HG02852 (cell line): ENCODE measurements at regions not wholly inside any gene's neighbourhood (a gene's known extent, or its start where the extent isn't known, plus 50 kb on each side); places are given as distances from the start of the nearest gene placed in this dataset.

Source experiments
- ATAC-seq: cut with Tn5 transposase; IDR thresholded peaks from one replicate; pipeline ENCODE4 v1.9.1; 2021; ENCODE audit warnings: mild to moderate bottlenecking, moderate library complexity; ENCODE audit not compliant: unreplicated experiment

DNA sequence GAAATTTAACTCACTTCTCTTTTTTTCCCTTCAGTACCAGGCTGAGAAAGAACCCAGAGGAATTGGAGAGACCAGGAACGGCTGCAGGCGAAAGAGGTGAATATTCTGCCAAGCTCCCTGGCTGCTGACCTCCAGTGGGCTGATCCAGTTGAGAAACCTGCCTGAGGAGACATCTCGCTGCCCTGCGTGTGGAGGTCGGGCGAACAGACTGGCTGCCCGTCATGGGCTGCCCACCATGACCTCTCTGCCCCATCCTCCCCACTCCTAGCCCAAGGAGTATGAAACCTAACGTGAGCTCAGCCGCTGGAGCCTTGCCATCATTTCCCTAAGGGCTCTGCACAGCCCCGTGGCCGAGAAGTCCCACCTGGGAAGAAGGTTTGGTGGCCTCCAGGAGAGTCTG lies 148.8 kb upstream of the SALL3 start:
- no peak for ATAC-seq

DNA sequence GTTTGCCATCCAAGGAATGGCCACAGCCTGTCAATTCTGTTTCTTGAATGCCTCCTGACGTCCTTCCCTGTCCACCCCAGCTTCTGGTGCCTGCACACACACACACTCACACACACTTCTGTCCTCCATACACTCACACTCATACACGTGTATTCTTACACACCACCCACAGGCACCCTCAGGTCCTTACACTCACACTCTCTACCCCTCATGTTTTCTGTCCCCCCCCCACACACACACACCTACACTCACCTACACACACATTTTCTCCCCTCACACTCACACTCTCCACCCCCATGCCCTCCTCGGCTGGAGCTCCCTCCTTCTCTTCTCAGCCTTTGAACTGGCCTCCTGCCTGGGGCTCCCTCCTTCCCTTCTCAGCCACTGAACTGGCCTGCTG lies 148.0 kb upstream of the SALL3 start:
- ATAC-seq = no peak

DNA sequence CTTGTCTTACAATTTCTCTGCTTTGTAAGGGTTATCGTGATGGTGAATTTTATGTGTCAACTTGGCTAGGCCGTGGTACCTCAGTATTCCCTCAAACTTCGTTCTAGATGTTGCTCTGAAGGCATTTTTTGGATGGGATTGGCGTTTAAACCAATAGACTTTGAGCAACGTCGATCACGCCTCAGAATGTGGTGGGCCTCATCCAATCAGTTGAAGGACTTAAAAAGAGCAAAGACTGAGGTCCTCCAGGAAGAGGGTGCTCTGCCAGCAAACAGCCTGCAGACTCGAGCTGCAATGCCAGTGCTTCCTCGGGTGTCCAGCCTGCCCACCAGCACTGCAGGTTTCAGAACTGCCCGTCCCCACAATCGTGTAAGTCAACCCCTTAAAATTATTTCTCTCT lies 145.8 kb upstream of the SALL3 start:
- ATAC-seq = no peak

DNA sequence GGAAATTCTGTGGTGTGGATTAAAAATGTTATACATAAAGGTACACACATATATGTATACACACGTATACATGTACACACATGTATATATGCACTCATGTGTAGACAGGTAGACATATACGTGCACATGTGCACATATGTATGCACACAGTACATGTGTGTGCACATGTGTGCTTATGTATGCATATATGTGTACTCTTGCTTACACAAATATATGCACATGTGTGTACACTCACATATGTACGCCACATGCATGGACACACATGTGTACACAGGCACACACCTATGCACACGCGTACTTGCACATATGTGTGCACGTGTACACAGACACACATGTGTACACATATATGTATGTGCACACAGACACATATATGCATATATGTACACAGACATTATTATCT lies 142.8 kb upstream of the SALL3 start:
- no peak for ATAC-seq

DNA sequence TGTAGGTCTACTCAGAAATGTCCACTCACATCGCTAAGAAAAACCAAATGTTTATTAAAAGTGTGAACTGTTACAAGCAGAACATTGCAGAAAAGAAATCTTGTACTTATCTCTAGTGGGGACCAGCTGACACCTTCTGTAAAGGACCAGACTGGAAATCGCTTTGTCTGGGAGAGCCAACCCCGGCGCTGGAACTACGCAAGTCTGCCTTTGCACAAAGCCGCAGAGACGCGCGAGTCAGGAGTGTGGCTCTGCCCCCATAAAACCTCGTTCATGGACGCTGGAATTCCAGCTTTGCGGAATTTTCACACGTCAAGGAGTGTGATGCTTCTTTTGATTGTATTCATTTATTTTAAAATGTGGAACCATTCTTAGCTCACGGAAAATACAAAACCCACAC lies 141.9 kb upstream of the SALL3 start:
- ATAC-seq = no peak

DNA sequence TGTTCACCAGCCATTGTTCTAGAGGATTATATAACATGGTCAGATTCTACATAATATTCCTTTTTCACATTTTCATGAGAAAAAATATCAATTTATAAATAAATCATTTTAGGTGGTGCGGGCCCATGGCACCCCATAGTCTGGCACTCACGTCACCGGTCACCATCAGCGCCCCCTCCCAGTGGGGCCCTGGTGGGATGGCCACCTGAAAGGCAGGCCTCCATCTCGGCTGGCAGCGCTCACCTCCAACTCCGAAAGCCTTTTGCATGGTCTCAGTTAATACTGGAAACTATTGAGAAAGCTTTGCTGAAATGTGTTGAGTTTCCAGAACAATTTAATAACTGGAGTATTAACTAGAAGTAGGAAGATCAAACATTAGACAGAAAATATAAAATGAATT lies 141.4 kb upstream of the SALL3 start:
- no peak for ATAC-seq

DNA sequence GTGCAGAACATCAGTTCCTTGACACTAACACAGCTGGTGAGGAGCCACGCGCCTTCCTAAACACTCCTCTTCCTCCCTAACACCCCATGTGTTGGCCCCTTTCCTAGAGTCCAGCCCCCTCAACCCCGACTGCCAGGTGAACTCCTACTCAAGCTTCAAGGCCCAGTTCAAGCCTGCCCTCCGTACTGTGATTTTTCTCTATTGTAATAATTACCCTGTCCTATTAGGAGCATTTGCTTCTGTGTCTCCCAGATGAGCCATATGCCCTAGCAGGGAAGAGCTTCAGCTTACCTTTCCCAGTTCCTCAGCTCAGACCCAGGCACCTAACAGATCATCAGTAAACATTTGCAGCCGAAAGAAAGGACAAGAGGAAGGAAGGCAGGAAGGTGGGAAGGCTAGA lies 130.6 kb upstream of the SALL3 start:
- no peak for ATAC-seq

DNA sequence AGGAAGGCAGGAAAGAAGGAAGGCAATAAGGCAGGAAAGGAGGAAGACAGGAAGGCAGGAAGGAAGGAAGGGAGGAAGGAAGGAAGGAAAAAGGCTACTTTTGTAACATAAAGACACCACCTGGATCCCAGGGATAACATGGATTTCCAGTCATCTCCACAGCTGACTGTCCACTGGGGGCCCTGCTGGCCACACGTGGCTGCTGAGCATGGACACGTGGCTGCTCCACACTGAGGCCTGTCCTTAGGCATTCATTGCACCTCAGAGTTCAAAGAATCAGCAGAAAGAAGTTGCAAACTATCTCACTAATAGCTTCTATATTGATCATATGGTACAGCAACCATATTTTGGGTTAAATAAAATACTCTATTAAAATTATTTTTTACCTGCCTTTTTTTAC lies 130.2 kb upstream of the SALL3 start:
- no peak for ATAC-seq

DNA sequence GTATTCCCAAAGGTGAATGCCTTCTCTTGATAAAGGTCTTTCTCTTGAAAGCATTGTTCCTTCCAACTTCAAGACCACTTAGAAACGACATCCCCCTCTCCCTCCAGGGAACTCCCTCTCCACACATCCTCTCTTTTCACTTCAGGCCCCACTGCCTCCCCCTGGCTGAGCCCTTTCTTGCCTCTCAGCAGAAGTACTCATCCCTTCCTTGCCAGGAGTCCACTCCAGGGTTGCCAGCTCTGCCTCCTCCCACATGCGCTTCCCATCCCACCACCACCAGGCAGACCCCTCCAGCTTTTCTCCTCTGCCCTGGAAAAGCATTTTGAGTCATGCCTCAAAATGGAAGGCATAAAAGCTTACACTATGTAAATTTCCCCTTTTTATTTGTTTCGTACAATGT lies 126.3 kb upstream of the SALL3 start:
- ATAC-seq = no peak

DNA sequence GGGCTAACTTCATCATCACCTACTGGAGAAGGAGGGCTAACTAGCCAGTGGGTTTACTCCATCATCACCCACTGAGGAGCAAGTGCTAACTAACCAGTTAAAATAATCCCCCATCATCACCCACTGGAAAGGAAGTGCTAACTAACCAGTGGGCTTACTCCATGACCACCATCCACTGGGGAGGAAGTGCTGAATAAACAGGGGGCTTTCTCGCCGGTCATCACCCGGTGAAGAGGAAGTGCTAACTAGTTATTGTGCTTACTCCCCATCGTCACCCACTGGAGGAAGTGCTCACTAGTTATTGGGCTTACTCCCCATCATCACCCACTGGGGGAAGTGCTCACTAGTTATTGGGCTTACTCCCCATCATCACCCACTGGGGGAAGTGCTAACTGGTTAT lies 124.4 kb upstream of the SALL3 start:
- no peak for ATAC-seq

DNA sequence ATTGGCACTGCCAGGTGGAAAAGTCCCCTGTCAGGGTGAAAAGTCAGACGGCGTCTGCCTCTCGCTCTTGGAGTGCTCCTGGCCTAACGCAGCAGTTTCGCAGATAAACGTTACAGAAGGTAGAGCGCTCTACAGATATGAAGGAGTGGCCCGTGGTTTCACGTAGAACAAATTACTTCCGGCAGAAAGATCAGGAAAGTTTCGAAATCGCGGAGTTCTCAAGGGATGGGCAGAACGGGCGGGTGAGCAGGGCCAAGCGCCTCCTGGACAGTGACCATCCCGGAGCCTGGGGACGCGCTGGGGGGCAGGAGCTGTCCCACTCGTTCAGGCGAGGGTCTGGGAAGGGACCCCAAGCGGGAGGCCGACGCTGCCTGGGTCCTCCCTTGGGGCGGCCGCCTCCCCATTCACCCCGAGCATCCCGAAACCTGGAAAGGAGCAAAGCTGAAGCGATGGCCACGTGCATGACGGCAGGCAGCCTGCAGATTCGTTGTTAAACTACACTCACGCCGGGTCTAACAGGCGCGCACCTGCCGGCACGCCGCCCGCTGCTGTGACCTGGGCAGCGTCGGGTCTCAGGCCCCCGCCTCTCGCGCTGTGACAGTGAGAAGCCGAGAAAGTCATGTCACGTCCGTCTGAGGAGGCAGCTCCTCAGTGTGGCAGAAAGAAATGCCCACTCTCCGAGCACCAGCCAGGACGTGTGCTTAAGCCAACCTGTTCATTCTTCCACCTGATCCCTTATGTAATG lies 122.9 kb upstream of the SALL3 start:
- no peak for ATAC-seq

DNA sequence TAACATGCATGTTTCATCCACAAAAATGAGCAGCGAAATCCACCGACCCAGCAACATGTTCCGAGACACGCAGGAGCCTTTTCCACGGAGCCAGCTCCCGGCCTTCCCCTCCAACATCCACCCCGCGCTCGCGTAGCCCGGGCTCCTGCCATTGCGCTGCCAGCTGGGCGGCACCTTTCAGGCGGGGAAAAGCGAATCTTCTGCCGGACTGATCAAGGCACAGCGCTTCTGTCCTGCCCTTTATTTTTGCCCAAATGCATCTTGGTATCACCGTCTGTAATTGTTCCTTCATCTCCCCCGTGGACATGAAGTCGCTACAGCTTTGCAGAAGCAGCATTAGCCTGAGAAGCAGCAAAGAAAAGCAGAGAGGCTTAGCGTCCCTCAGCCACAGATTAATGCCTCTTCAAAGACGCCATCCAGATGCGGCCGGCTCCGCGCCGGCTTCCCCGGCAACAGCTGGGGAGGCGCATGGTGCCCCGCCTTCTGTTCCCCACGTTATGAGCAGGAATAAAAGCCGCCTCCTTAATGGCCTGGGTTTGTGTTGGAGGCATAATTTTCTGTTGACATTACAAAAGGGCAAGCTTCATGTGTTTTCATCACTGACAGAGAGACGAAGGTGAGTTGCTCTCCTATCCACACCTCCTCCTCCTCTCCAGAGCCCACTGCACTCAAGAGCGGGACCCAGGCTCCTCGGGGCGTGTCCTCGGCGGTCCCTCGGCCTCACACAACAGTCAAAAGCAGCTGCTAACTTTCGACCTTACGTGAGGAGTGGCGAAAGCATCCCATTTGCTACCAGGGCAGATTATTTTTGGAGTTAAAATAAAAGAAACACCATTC lies 122.1 kb upstream of the SALL3 start:
- ATAC-seq = no peak

DNA sequence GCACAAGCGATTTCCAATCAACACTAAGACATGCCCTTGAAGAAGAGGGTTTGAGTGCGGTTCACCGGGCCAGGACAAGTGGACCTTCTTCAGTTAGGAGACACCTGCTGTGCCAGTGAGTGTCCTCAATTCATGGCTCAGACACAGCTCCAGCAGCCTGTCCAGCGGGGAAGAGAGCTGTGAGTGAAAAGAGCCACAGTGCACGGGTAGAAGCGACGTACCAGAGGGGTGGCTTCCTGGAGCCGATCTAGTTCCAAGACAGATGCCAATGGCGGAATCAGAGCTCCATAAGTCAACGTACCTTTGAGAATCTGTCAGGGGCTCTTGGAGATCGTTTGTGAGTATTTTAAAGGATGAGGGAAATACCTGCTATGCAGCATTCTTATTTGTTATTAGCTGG lies 119.9 kb upstream of the SALL3 start:
- no peak for ATAC-seq

DNA sequence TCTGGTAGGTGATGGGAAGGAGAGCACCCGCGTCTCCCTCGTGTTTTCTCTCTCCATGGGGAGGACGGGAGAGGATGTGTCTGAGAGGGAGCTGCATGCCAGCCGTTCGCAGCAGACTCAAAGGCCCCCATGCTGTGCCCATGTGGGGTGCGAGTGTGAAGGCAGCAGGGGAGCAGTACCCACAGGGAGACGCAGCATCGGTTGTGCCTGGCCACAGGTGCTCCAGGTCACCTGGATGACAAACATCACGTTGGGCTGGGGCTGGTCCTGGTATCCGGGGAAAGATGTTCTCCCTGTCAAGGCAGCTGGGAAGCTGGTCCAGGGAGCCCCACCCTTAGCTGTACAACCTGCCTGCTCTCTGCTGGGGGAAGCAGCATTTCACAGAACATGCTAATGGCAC lies 119.5 kb upstream of the SALL3 start:
- no peak for ATAC-seq

DNA sequence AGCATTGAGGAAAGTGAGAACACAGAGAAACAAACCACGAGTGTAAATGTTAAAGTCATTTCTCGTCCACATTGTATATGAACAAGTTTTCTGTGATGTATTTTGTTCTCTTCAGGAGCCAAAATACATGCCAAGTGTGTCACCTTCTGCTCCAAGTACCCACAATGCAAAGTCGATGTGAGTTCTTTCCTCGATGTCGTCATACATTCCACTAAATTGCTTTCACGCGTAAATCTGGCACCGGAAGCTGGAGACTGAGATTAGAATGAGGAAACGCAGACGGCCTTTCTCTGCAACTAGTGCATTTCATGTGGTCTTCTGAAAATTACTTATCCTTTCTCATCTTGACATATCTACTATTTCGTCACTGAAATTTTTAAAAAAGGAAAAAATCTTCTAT lies 118.5 kb upstream of the SALL3 start:
- ATAC-seq = no peak

DNA sequence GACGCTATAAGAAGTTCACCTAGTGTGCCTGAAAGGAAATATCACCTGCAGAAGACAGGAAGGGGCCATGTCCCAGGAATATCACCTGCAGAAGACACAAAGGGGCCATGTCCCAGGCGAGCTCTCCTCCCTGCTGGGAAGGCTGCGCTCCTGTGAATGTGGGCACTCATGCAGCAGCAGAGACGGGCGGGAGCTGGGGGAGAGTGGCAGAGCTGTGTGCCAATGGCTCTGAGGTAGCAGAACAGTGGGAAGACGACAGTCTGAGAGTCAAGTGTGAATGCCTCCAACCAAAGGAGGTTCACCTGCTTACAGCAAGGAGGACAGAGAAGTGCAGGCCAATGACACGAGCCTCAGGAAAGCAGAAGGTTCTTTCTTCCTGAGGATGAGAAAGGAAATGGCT lies 117.9 kb upstream of the SALL3 start:
- ATAC-seq = no peak

DNA sequence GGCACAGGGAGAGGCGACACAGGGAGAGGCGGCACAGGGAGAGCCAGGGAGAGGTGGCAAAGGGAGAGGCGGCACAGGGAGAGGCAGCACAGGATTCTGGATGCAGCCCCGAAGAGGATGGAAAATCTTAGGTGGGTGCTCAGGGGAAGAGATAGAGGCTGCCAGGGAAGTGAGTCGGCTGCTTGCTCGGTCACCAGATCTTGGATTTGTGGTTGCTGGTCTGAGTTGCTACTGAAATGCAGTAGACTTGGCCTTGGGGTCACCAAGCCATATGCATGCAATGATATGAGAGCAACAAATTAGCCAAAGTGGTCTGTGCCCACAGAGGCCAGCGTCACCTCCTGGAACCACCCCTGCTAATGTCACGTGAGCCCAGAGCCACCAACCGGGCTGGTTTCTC lies 117.2 kb upstream of the SALL3 start:
- ATAC-seq = no peak

DNA sequence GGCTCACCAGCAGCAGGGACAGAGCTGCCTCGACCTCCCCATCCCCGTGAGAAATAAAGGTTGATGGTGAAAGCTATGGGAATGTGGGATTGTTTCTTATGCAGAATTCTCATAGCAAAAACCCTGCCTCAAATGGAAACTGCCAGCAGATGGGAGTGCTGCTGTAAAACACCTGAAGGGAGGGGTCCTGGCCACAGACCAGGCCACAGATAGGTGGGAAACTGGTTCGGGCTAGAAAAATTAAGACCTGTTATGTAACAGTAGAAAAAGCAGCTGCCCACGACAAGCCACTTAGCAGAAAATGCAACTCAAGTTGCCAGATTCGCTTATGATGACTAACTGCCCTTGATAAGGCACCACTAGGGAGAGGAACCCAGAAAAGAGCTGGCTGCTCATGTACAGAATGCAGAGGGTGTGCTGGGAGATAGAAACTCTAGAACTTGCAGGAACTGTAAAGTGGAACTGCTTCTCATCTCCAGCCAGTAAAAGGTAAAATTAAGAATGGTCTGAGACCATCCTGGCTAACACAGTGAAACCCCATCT lies 114.5 kb upstream of the SALL3 start:
- no peak for ATAC-seq

DNA sequence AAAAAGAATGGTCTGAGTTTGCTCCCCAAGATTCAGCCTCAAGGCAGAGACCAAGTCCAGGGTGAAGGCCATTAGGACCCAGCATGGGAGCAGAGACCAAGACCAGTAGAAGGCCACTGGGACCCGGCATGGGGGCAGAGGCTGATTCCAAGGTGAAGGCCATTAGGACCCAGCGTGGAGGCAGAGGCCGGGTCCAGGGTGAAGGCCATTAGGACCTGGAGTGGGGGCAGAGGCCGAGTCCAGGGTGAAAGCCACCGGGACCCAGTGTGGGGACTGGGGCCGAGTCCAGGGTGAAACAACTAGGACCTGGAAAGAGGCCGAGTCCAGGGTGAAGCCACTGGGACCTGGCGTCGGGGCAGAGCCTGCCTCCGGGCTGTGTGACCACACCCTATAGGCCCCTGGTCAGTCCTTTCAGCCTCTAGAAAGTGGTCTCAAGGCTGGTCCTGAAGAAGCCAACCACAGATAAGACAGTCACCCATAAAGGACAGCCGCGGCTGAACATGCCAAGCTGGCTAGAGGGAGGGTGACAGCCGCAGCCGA lies 113.8 kb upstream of the SALL3 start:
- ATAC-seq = no peak

DNA sequence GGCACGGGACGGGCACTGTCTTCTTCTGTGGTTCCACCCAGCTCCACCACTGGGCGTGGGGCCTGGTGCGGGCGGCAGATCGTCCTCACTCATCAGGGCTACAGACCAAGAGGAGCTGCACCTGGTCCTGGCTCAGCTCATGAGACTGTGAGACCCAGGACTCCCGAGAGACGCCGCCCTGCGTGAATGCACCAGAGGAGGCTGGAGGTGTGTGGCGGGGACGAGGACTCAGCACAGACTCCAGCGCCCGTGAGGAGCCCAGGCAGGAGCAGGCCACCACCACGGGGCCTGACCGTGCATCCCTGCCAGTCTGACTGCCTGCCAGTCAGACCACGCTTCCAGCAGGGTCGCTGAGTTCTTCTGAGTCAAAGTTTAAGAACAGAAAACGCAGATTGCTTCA lies 112.5 kb upstream of the SALL3 start:
- ATAC-seq = no peak

DNA sequence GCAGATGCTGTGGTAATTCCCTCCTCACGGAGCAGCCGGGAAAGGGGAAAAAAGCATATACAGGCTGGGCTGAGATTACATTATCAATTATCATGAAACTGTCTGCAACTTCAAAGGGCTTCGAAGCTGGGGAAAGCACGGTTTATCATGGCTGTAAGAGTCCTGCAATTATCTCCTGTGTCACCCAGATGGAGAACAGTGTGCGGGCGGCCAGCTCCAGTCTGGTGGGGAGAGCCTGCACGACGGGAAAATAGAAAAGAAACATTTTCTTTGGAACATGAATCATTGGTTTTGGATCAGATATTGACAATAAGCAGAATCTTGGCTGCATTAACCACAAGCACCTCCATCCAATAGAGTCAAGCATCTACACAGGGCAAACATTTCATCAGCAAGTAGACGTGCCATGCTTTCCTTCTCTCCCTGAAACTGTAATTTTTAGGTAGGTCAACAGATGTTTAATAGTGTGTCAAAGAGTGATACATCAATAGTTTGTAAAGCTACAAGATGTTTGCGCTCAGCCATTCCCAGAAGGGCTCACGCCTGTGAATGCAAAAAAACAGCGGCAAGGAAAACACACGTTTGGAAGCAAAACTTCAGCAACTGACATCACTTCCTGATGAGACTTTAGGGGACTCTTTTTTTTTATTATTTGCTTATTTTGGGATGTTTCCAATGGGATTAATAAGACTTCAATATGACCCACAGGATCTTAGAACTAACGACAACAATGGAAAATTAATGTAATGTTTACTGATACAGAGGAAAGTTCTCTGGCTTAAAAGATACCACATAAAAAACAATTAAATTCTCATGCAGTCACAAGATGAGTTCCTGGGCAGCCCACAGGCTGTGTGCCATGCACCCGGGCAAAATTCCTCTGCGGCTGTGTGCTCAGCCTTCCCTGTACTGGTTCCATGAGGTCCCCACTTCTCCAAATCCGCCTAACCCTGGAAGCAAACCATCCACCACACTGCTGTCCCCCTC lies 111.0 kb upstream of the SALL3 start:
- no peak for ATAC-seq
